ENCODE measurements at regions not wholly inside any gene's neighbourhood (a gene's known extent, or its start where the extent isn't known, plus 50 kb on each side); places are given as distances from the start of the nearest gene placed in this dataset.

DNA sequence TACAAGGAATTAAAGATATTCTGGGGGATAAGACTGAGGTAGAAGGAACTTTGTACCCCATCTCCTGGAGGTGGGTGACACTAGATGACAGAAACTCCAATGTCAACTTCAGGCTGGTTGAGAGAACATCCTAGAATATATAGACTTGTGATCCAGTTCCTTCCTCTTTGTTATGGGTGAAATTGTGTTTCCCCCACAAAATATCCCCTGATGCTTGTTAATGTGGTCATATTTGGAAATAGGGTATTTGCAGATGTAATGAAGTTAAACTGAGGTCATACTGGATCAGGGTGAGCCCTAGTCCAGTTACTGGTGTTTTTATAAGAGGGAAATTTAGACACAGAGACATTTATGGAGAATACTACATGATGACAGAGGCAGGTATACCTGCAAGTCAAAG is 114.0 kb upstream of the NAMPT start:
- TF ChIP-seq, protein P1, sequence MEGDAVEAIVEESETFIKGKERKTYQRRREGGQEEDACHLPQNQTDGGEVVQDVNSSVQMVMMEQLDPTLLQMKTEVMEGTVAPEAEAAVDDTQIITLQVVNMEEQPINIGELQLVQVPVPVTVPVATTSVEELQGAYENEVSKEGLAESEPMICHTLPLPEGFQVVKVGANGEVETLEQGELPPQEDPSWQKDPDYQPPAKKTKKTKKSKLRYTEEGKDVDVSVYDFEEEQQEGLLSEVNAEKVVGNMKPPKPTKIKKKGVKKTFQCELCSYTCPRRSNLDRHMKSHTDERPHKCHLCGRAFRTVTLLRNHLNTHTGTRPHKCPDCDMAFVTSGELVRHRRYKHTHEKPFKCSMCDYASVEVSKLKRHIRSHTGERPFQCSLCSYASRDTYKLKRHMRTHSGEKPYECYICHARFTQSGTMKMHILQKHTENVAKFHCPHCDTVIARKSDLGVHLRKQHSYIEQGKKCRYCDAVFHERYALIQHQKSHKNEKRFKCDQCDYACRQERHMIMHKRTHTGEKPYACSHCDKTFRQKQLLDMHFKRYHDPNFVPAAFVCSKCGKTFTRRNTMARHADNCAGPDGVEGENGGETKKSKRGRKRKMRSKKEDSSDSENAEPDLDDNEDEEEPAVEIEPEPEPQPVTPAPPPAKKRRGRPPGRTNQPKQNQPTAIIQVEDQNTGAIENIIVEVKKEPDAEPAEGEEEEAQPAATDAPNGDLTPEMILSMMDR (IDR thresholded peaks at IDR 0.05) = no peak
- TF ChIP-seq POLR2A (IDR thresholded peaks at IDR 0.05) = no peak
